ENCODE measurements at regions not wholly inside any gene's neighbourhood (a gene's known extent, or its start where the extent isn't known, plus 50 kb on each side); places are given as distances from the start of the nearest gene placed in this dataset.

- ATAC-seq: no peak
Measured at GRCh38 chr2:81542119-81542518, 1237.6 kb upstream of the LRRTM1 start.

More at GRCh38 chr2:81542119-81542518, 1237.6 kb upstream of the LRRTM1 start:
- RAD21 ChIA-PET (ENCODE audit: unreplicated experiment): no interaction called here
- TF ChIP-seq ZNF207 (IDR thresholded peaks at IDR 0.05; ENCODE audit: borderline replicate concordance) (no peak), ZNF24 (IDR thresholded peaks at IDR 0.05) (no peak), REST (IDR thresholded peaks at IDR 0.05; ENCODE audit: low read depth, low read length) (no peak), ESRRA (IDR thresholded peaks at IDR 0.05; ENCODE audit: low read length) (no peak), CEBPZ (IDR thresholded peaks at IDR 0.05; ENCODE audit: low read depth, low read length) (no peak), POLR2AphosphoS5 (IDR thresholded peaks at IDR 0.05; ENCODE audit: low read length) (no peak), CTCF (IDR thresholded peaks at IDR 0.05 in 2 of 3, conservative IDR thresholded peaks at IDR 0.05 in 1 of 3; ENCODE audit: control insufficient read depth in 2 of 3, extremely low read depth in 1 of 3, insufficient read depth in 1 of 3, low read depth in 3 of 3, low read length in 3 of 3) (no peak), TBL1XR1 (IDR thresholded peaks at IDR 0.05; ENCODE audit: low read depth, low read length) (no peak), IRF3 (IDR thresholded peaks at IDR 0.05) (no peak), ZNF274 (IDR thresholded peaks at IDR 0.05; ENCODE audit: insufficient read depth, insufficient read length) (no peak), ZSCAN29 (IDR thresholded peaks at IDR 0.05) (no peak)
- Histone ChIP-seq H3K9me3 (replicated peaks; ENCODE audit: control insufficient read depth, insufficient read depth, low read length) (no peaks in the 10 kb centered on the region), H3K4me3 (no peak overlapping the region), H3K27me3 (replicated peaks in 1 of 2; ENCODE audit: control insufficient read depth in 2 of 2, insufficient read depth in 2 of 2, low read length in 1 of 2) (no peaks in the 10 kb centered on the region), H3K27ac (ENCODE audit: control insufficient read depth, insufficient read depth) (no peak overlapping the region), H3K4me2 (ENCODE audit: control insufficient read depth, insufficient read depth) (no peak overlapping the region), H3K36me3 (ENCODE audit: control insufficient read depth in 2 of 2, insufficient read depth in 2 of 2, low read length in 1 of 2) (no peaks in the 10 kb centered on the region), H2AFZ (ENCODE audit: control insufficient read depth, low read depth, low read length) (no peak overlapping the region), H3K9ac (ENCODE audit: control insufficient read depth, insufficient read depth, low read length) (no peak overlapping the region), H3K79me2 (ENCODE audit: control insufficient read depth, insufficient read depth, low read length) (no peaks in the 10 kb centered on the region), H4K20me1 (ENCODE audit: control insufficient read depth, insufficient read depth) (no peaks in the 10 kb centered on the region), H3K4me1 (ENCODE audit: control insufficient read depth, insufficient read depth, low read length) (no peaks in the 10 kb centered on the region)
- POLR2A ChIA-PET: no interaction called here
- BruUV-seq (replicated peaks): no TSS peak
- CTCF ChIA-PET: no interaction called here
- WGBS (ENCODE audit: insufficient coverage, insufficient replicate concordance, low lambda C conversion rate, missing lambda C conversion rate): 0% methylated on average over 1 of the region's 1 CpG
- FAIRE-seq: no peak
- SMC1A ChIA-PET (ENCODE audit: uncharacterized antibody, unreplicated experiment): no interaction called here
- in situ Hi-C loops (cut with MboI) (no loop called here), intact Hi-C loops (cut with micrococcal nuclease; ENCODE audit: unreplicated experiment) (no loop called here)
- DNase-seq (ENCODE audit: low read depth, low spot score): no peak
